GM06990 (cell line): ENCODE measurements at regions not wholly inside any gene's neighbourhood (a gene's known extent, or its start where the extent isn't known, plus 50 kb on each side); places are given as distances from the start of the nearest gene placed in this dataset.

Experiments used
- DNase-seq: peaks from one replicate; pipeline ENCODE4 v3.0.0-alpha.2; 2011; ENCODE audit not compliant: insufficient read length; ENCODE audit errors: extremely low read depth
- H3K27me3 ChIP-seq: replicated peaks from 2 replicates; pipeline ENCODE4 v1.6.0; 2011; ENCODE audit warnings: low read length; ENCODE audit not compliant: control insufficient read depth, insufficient read depth
- H3K36me3 ChIP-seq: 2 replicates; pipeline ENCODE4 v1.5.1; 2011; ENCODE audit warnings: low read length; ENCODE audit not compliant: control insufficient read depth, insufficient read depth
- H3K4me3 ChIP-seq: replicated peaks from 2 replicates; pipeline ENCODE4 v1.5.1; 2011; ENCODE audit warnings: low read depth, mild to moderate bottlenecking, control low read depth, low read length
- TF ChIP-seq, protein P1 (sequence below): IDR thresholded peaks from 2 replicates; pipeline ENCODE4 v1.5.1; 2011; ENCODE audit warnings: low read length, control low read depth, mild to moderate bottlenecking, inconsistent platforms; ENCODE audit not compliant: insufficient read depth, poor library complexity, severe bottlenecking

DNA sequence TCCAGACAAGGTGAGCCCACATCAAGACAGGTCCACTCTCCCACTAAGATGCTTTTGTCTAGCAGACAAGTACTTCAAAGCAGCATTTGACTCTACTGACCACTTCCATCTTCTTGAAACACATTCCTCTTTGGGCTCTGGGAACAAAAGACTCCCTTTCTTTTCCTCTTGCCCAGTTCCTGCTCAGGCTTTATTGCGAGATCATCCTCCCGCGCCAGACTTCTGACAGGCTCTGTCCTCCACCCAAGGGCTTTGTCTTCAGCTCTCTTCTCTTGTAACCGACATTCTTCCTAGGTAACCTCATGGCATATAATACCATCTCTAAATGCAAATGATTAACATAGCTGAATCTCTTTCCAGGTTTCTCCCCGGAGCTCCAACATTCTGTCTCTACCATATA is 85.8 kb downstream of the NUDT12 start:
- Histone ChIP-seq H3K36me3 (no peaks in the 10 kb centered on the region), H3K4me3 (no peak overlapping the region), H3K27me3 (no peaks in the 10 kb centered on the region; the same call in 1 of the 2 replicates)
- DNase-seq: no peak
- TF ChIP-seq, protein P1, sequence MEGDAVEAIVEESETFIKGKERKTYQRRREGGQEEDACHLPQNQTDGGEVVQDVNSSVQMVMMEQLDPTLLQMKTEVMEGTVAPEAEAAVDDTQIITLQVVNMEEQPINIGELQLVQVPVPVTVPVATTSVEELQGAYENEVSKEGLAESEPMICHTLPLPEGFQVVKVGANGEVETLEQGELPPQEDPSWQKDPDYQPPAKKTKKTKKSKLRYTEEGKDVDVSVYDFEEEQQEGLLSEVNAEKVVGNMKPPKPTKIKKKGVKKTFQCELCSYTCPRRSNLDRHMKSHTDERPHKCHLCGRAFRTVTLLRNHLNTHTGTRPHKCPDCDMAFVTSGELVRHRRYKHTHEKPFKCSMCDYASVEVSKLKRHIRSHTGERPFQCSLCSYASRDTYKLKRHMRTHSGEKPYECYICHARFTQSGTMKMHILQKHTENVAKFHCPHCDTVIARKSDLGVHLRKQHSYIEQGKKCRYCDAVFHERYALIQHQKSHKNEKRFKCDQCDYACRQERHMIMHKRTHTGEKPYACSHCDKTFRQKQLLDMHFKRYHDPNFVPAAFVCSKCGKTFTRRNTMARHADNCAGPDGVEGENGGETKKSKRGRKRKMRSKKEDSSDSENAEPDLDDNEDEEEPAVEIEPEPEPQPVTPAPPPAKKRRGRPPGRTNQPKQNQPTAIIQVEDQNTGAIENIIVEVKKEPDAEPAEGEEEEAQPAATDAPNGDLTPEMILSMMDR: no peak

DNA sequence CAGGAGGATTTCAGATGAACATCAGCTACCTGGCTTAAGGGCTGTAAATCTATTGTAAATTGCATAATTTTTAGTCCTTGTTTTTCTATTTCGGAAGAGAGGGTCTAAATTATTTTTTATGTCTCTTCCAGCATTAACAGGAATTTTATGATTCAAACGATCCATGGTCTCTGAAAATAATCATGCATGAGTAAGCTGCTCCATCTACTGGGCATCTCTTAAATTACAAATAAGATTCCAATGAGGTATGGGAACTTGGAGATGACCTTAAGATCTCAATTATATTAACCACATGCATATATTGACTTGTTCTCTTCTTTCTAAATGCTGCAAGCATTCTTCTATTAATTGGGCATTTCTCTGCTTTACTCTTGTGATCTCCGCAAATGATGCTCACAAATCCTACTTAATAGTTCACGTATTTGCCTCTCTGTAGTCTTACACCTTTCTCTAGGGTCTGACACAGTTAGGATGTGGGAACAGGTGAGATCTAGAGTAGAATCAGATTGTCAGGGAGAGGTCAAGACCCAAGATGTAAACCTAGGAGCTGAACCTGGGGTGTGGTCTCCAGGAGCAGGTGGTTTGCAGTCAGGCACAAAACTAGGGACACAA is 86.9 kb downstream of the NUDT12 start:
- TF ChIP-seq, protein P1: peak; percentile 54
- DNase-seq: no peak
- no peak overlapping the region for H3K4me3 ChIP-seq
- H3K27me3 ChIP-seq: no peaks in the 10 kb centered on the region; the same call in 1 of the 2 replicates
- no peaks in the 10 kb centered on the region for H3K36me3 ChIP-seq

DNA sequence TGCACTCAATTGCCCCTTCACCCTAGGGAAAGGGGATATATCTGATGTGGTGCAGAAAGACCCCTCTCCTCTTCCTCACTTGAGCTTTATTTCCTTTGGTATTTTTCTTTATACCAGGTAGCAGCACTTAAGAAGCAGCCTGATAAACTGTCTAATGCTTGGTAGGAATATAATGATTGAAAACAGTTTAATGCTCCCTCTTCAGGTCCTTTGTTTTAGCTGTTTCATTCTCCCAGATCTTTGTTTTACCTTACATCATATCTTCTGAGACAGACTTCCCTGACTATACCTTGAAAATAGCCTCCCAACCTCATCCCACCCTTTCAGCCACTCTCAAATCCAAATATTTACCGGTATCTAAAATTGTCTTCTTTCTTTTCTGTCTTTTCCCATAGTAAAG is 87.9 kb downstream of the NUDT12 start:
- DNase-seq: no peak
- H3K27me3 ChIP-seq: no peaks in the 10 kb centered on the region; the same call in 1 of the 2 replicates
- no peak overlapping the region for H3K4me3 ChIP-seq
- H3K36me3 ChIP-seq: no peaks in the 10 kb centered on the region
- TF ChIP-seq, protein P1: no peak

DNA sequence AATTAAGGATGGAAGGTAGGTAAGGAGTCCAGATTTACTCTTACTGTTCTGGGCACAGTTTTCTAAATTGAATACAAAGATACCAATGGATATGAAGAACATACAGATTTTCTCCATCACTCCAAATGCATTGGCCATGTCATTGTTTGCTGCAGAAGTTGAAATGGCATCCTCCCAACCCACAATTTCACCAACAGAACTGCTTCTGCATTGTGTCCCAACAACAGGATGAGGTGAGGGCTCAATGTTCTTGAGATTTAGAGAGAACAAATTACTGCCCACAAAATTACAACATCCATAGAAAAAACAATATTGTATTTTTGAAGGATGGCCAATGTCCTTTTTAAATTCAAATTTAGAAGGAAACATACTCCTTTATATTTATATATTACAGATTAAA is 88.9 kb downstream of the NUDT12 start:
- no peak overlapping the region for H3K4me3 ChIP-seq
- no peaks in the 10 kb centered on the region; the same call in 1 of the 2 replicates for H3K27me3 ChIP-seq
- TF ChIP-seq, protein P1: no peak
- DNase-seq: no peak
- no peaks in the 10 kb centered on the region for H3K36me3 ChIP-seq

DNA sequence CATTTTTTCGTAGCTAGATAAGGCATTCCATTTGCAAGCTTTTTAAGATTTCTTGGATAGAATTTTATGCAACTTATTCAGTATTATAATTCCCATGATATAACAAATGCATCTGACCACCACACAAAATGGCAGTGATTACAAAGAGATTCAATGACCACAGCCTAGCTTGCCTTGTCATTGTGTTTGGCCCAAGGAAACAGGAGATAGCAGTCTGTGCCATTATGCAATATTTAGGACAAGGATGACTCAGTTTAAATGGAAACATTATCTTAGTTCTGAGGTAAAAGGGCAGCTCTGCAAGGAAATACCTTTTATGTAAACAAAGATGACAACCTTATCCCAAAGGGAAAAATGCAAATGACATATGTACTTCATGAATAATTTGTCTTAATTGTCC is 89.8 kb downstream of the NUDT12 start:
- Histone ChIP-seq H3K27me3 (no peaks in the 10 kb centered on the region; the same call in 1 of the 2 replicates), H3K36me3 (no peaks in the 10 kb centered on the region), H3K4me3 (no peak overlapping the region)
- TF ChIP-seq, protein P1: no peak
- DNase-seq: no peak

DNA sequence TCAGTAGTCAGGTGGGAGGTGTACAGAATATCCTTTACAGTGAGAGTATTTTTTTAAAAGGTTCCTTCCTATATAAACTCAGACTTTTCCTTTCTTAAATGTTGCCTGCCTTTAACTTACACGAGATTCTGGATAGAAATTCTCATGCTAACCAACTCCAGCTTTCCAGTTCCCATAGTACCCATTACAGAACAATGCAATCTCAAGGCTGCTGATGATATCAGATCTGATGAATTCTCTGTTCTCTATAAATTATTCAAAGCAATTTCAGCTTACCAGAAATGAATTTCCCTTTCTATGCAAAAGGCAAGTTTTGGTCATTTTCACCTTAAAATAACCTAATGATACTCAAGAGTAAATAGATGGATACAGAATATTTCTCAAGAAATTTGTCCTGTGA is 90.3 kb downstream of the NUDT12 start:
- H3K27me3 ChIP-seq: no peaks in the 10 kb centered on the region; the same call in 1 of the 2 replicates
- TF ChIP-seq, protein P1: no peak
- H3K4me3 ChIP-seq: no peak overlapping the region
- no peak for DNase-seq
- H3K36me3 ChIP-seq: no peaks in the 10 kb centered on the region
